GM23248 (cell line): ENCODE measurements at regions not wholly inside any gene's neighbourhood (a gene's known extent, or its start where the extent isn't known, plus 50 kb on each side); places are given as distances from the start of the nearest gene placed in this dataset.

Source experiments
- DNase-seq: peaks from one replicate; pipeline ENCODE4 v3.0.0-alpha.2; 2015
- H2AFZ ChIP-seq: fragments of 200-600 bp; sonication (generic); 2 replicates; pipeline ENCODE4 v1.6.1; 2016; ENCODE audit warnings: antibody characterized with exemption
- H3F3A ChIP-seq: fragments of 200-600 bp; sonication (generic); 2 replicates; pipeline ENCODE4 v1.6.1; 2016; ENCODE audit warnings: mild to moderate bottlenecking, antibody characterized with exemption, mixed run types; ENCODE audit not compliant: insufficient read depth
- H3K27ac ChIP-seq: fragments of 200-600 bp; sonication (generic); 2 replicates; pipeline ENCODE4 v1.5.1; 2016; ENCODE audit warnings: mild to moderate bottlenecking
- H3K27me3 ChIP-seq: fragments of 200-600 bp; sonication (generic); replicated peaks from 2 replicates; pipeline ENCODE4 v1.6.1; 2016; ENCODE audit warnings: mild to moderate bottlenecking; ENCODE audit not compliant: insufficient read depth
- H3K36me3 ChIP-seq: fragments of 200-600 bp; sonication (generic); 2 replicates; pipeline ENCODE4 v1.6.1; 2016; ENCODE audit warnings: low read depth, mild to moderate bottlenecking
- H3K4me1 ChIP-seq: fragments of 200-600 bp; sonication (generic); 2 replicates; pipeline ENCODE4 v1.6.1; 2016; ENCODE audit warnings: mild to moderate bottlenecking; ENCODE audit not compliant: insufficient read depth
- H3K4me2 ChIP-seq: fragments of 200-600 bp; sonication (generic); one replicate; pipeline ENCODE4 v1.6.1; 2016; ENCODE audit warnings: mild to moderate bottlenecking; ENCODE audit not compliant: unreplicated experiment
- H3K4me3 ChIP-seq: fragments of 200-600 bp; sonication (generic); 2 replicates; pipeline ENCODE4 v1.5.1; 2016; ENCODE audit warnings: mild to moderate bottlenecking
- H3K79me2 ChIP-seq: fragments of 200-600 bp; sonication (generic); 2 replicates; pipeline ENCODE4 v1.6.1; 2016; ENCODE audit warnings: mild to moderate bottlenecking; ENCODE audit not compliant: insufficient read depth
- H3K9ac ChIP-seq: fragments of 200-600 bp; sonication (generic); 2 replicates; pipeline ENCODE4 v1.6.1; 2016; ENCODE audit warnings: mild to moderate bottlenecking
- H3K9me2 ChIP-seq: fragments of 200-600 bp; sonication (generic); 2 replicates; pipeline ENCODE4 v1.6.1; 2016; ENCODE audit warnings: mixed run types, mild to moderate bottlenecking, moderate library complexity; ENCODE audit not compliant: insufficient read depth
- H3K9me3 ChIP-seq: fragments of 200-600 bp; sonication (generic); one replicate; pipeline ENCODE4 v1.6.1; 2017; ENCODE audit warnings: low read depth
- H4K20me1 ChIP-seq: fragments of 200-600 bp; sonication (generic); 2 replicates; pipeline ENCODE4 v1.6.0; 2016; ENCODE audit not compliant: insufficient read depth
- EZH2 ChIP-seq: fragments of 200-600 bp; sonication (generic); IDR thresholded peaks from 2 replicates; pipeline ENCODE4 v1.6.1; 2018; ENCODE audit warnings: antibody characterized with exemption, mild to moderate bottlenecking; ENCODE audit not compliant: insufficient read depth, poor library complexity, severe bottlenecking
- EZH2phosphoT487 ChIP-seq: fragments of 200-600 bp; sonication (generic); IDR thresholded peaks from 2 replicates; pipeline ENCODE4 v1.6.1; 2018; ENCODE audit warnings: antibody characterized with exemption, moderate library complexity, mild to moderate bottlenecking, low read depth; ENCODE audit not compliant: insufficient read depth
- WGBS, 2 experiments: methylation state at CpG; one replicate each; pipeline ENCODE4 v1.1.6; 2015 to 2017; ENCODE audit warnings: low lambda C conversion rate in 2 of 2, low coverage in 1 of 2; ENCODE audit errors: missing lambda C conversion rate in 2 of 2; 5-methylcytosine and 5-hydroxymethylcytosine counted together
- in situ Hi-C: fragments of 300-500 bp; cut with MboI; formaldehyde crosslinking; loops from 2 replicates; pipeline ENCODE4 v1.15.0; 2020

DNA sequence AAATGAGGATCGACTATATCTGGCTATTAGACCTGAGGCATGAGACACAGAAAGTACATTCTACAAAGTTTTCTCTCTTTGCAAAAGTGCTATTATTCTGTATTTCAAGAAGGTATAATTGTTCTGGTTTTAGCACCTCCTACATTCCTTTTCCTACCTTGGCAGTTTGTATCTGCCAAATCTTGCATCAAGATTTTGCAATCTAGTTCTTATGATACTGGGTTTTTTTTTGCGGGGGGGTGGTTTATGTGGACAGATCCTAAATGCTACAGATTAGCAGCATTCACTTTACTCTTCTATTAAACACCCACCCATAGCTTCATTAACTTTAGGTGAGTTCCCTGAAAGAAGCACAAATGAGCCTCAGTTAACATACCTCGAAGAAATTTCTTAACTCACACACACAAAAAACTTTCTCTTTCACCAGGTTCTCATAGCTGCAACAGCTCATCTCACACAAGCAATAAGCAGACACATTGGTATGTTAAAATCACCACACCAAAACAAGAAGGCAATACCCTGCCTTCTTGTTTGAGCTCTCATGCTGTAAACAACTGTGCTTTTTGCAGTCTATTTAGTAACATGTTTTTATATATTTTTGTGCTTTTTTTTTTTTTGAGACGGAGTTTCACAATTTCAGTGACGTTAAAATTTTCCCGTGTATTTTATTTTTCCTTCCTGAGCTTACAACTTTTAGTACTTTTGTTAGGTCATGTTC lies 73.0 kb upstream of the VGLL4 start:
- Histone ChIP-seq H3K4me2 (peak overlapping the region; percentile 97), H3K79me2 (peaks cover 66% of the 10 kb centered on the region), H3K27me3 (no peaks in the 10 kb centered on the region), H3K9ac (peak overlapping the region; percentile 90), H4K20me1 (no peaks in the 10 kb centered on the region), H3K9me2 (no peaks in the 10 kb centered on the region), H3K36me3 (no peaks in the 10 kb centered on the region), H3K4me3 (peak overlapping the region; percentile 82), H2AFZ (peak overlapping the region; percentile 72), H3F3A (peaks cover 42% of the 10 kb centered on the region), H3K27ac (peak overlapping the region; percentile 90), H3K4me1 (peaks cover 32% of the 10 kb centered on the region), H3K9me3 (no peaks in the 10 kb centered on the region)
- 18 to 23% methylated on average over 6 of the region's 6 CpGs for WGBS, 2 experiments
- in situ Hi-C loops, result no loop called here
- TF ChIP-seq EZH2 (no peak), EZH2phosphoT487 (no peak)
- peak; percentile 67 for DNase-seq

GRCh38 chr3:11713171-11713570 lies 69.5 kb upstream of the VGLL4 start:
- Histone ChIP-seq H3K27me3 (no peaks in the 10 kb centered on the region), H3K4me2 (no peak overlapping the region), H3K9me3 (no peaks in the 10 kb centered on the region), H2AFZ (no peak overlapping the region), H3K9me2 (no peaks in the 10 kb centered on the region), H3K9ac (no peak overlapping the region), H3F3A (peaks cover 25% of the 10 kb centered on the region), H3K79me2 (peaks cover 100% of the 10 kb centered on the region), H3K36me3 (no peaks in the 10 kb centered on the region), H3K4me3 (no peak overlapping the region), H3K4me1 (peaks cover 31% of the 10 kb centered on the region), H4K20me1 (no peaks in the 10 kb centered on the region), H3K27ac (no peak overlapping the region)
- DNase-seq, result no peak
- 79 to 88% methylated on average over 6 of the region's 6 CpGs for WGBS, 2 experiments
- in situ Hi-C loops, result no loop called here
- no peak for TF ChIP-seq EZH2
- no peak for TF ChIP-seq EZH2phosphoT487

DNA sequence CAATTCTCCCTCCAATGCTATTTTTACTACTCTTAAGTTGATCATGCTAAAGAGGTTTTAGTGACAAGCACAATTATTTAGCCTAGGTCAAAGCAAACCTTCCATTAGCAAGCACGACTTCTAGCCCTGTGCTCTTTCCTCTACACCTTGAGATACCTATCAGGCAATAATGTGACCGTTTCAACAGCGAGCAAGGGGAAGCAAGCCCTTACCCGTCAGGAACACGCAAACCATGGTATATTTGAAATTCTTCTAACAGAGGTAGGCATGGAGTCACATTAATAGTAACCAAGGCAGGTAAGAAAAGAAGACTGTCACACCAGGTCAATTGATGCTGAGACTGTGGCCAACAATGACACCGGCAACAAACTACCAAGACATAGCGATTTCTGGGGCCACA lies 68.9 kb upstream of the VGLL4 start:
- Histone ChIP-seq H3K27me3 (no peaks in the 10 kb centered on the region), H3K79me2 (peaks cover 100% of the 10 kb centered on the region)

GRCh38 chr3:11711876-11712275 lies 68.2 kb upstream of the VGLL4 start:
- Histone ChIP-seq H3F3A (peaks cover 12% of the 10 kb centered on the region), H3K4me3 (peak overlapping the region; percentile 31), H3K36me3 (no peaks in the 10 kb centered on the region), H2AFZ (peak overlapping the region; percentile 42), H4K20me1 (no peaks in the 10 kb centered on the region), H3K27me3 (no peaks in the 10 kb centered on the region), H3K79me2 (peaks cover 100% of the 10 kb centered on the region), H3K9me3 (no peaks in the 10 kb centered on the region), H3K9ac (peak overlapping the region; percentile 17; the same call in 1 of the 2 replicates), H3K27ac (peak overlapping the region; percentile 28), H3K4me2 (peak overlapping the region; percentile 69), H3K9me2 (no peaks in the 10 kb centered on the region), H3K4me1 (peaks cover 20% of the 10 kb centered on the region)
- no peak for TF ChIP-seq EZH2phosphoT487
- TF ChIP-seq EZH2, result no peak
- DNase-seq, result peak; percentile 57
- in situ Hi-C loops, result no loop called here
- 5 to 6% methylated on average over 5 of the region's 5 CpGs for WGBS, 2 experiments

More for the DNA sequence above, 68.9 kb upstream of the VGLL4 start:
- no peak overlapping the region for H2AFZ ChIP-seq
- no peak overlapping the region for H3K4me3 ChIP-seq
- in situ Hi-C loops, result no loop called here
- H3K4me1 ChIP-seq, result peaks cover 28% of the 10 kb centered on the region
- no peak for TF ChIP-seq EZH2
- TF ChIP-seq EZH2phosphoT487, result no peak
- peaks cover 20% of the 10 kb centered on the region for H3F3A ChIP-seq
- H3K9me2 ChIP-seq, result no peaks in the 10 kb centered on the region
- no peaks in the 10 kb centered on the region for H4K20me1 ChIP-seq
- no peaks in the 10 kb centered on the region for H3K9me3 ChIP-seq
- 92 to 95% methylated on average over 7 of the region's 7 CpGs for WGBS, 2 experiments
- no peaks in the 10 kb centered on the region for H3K36me3 ChIP-seq
- no peak for DNase-seq
- no peak overlapping the region for H3K9ac ChIP-seq
- H3K4me2 ChIP-seq, result no peak overlapping the region
- no peak overlapping the region for H3K27ac ChIP-seq
